ENCODE measurements at regions not wholly inside any gene's neighbourhood (a gene's known extent, or its start where the extent isn't known, plus 50 kb on each side); places are given as distances from the start of the nearest gene placed in this dataset.

DNA sequence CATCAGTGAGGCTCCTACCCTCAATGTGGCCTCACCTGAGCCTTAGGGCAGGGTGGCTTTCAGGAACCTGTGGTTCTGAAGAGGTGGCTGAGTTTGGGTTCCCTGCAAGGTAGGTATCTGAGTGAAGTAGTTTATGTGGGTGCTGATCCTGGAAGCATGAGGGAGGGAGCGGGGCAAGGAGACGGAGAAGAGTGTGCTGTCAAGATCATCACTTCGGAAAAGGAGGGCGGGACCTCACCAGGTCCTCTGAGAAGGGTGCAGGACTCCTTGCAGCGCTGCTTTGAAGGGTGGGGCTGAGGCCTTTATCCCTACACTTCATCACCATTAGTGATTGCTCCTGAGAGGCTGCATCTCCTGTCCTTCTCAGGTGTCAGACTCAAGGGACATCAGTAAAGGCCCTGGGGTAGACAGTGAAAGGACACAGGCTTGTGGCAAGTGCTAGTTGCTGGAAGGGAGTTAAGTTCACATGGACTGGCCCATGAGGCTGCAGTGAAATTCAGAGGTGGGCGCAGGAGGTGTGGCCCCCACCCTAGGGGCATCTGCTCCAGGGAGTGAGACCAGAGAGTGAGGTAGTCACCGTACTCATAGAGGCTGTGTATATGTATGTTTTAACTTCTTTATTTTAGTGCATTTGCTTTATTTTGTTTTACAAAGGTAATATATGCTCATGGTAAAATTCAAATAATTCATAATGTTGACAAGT, 57.3 kb upstream of the GALNT2 start:
- TF ChIP-seq POLR2A (IDR thresholded peaks at IDR 0.05; ENCODE audit: low read depth, low read length): no peak
- no peak for FAIRE-seq

GRCh38 chr1:230010603-230011332, 56.3 kb upstream of the GALNT2 start:
- no peak for TF ChIP-seq POLR2A (IDR thresholded peaks at IDR 0.05; ENCODE audit: low read depth, low read length)
- FAIRE-seq (no peak), DNase-seq (ENCODE audit: insufficient read length, low spot score) (no peak)

More for the DNA sequence above, 57.3 kb upstream of the GALNT2 start:
- no peak for DNase-seq (ENCODE audit: insufficient read length, low spot score)

GRCh38 chr1:230011333-230012092, 55.5 kb upstream of the GALNT2 start:
- FAIRE-seq (no peak), DNase-seq (ENCODE audit: insufficient read length, low spot score) (no peak)
- no peak for TF ChIP-seq POLR2A (IDR thresholded peaks at IDR 0.05; ENCODE audit: low read depth, low read length)

- DNase-seq (ENCODE audit: insufficient read length, low spot score): no peak
- TF ChIP-seq POLR2A (IDR thresholded peaks at IDR 0.05; ENCODE audit: low read depth, low read length): no peak
- FAIRE-seq: no peak
These were observed 55.0 kb upstream of the GALNT2 start for GRCh38 chr1:230012093-230012393.

GRCh38 chr1:230012741-230013140, 54.3 kb upstream of the GALNT2 start:
- FAIRE-seq: no peak
- DNase-seq (ENCODE audit: insufficient read length, low spot score): no peak
- no peak for TF ChIP-seq POLR2A (IDR thresholded peaks at IDR 0.05; ENCODE audit: low read depth, low read length)

DNA sequence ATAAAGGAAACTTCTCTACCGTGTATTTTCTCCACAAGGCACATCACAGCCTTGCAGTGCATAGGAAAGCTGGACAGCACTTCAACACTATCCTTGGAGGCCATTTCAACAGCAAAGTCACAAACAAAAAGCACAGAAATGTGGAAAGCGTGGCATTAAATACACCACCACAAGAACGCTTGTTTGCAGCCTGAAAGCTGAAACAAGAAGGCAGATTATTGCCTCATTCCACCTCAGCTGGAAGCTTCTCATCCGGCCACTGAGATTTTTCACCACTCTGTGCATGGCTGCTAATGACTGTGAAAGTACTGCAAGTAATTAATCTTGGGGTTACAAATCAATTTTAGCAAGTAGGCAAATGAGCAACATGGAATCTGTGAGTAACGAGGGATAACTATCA, 50.9 kb upstream of the GALNT2 start:
- no peak for DNase-seq (ENCODE audit: insufficient read length, low spot score)
- no peak for TF ChIP-seq POLR2A (IDR thresholded peaks at IDR 0.05; ENCODE audit: low read depth, low read length)
- FAIRE-seq: no peak

Measured in H54 (cell line).